GM12801 (cell line): ENCODE measurements at regions not wholly inside any gene's neighbourhood (a gene's known extent, or its start where the extent isn't known, plus 50 kb on each side); places are given as distances from the start of the nearest gene placed in this dataset.

Source experiments
- TF ChIP-seq, protein P1 (sequence below): IDR thresholded peaks from one replicate; pipeline ENCODE4 v1.5.1; 2011; ENCODE audit warnings: control low read depth; ENCODE audit not compliant: insufficient read length; ENCODE audit errors: extremely low read depth

DNA sequence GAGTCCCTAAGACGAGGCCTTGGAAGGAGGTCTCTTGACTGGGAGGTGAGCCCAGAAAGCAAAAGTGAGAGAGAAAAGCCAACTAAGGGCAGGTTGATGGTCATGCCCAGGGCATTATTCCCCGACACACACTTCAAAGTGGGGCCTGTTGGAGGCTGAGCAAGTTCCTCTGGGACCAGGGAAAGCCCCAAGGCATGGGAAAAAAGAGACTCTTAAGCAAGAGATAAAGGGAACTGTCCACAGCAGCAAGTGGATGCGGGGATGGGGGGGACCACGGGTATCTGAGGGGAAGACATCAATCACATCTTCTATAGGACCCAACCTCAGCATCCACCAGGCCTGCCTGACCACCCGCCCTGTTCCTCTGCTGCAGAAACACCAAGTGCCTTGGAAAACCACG, 119.9 kb upstream of the MAFB start:
- TF ChIP-seq, protein P1, sequence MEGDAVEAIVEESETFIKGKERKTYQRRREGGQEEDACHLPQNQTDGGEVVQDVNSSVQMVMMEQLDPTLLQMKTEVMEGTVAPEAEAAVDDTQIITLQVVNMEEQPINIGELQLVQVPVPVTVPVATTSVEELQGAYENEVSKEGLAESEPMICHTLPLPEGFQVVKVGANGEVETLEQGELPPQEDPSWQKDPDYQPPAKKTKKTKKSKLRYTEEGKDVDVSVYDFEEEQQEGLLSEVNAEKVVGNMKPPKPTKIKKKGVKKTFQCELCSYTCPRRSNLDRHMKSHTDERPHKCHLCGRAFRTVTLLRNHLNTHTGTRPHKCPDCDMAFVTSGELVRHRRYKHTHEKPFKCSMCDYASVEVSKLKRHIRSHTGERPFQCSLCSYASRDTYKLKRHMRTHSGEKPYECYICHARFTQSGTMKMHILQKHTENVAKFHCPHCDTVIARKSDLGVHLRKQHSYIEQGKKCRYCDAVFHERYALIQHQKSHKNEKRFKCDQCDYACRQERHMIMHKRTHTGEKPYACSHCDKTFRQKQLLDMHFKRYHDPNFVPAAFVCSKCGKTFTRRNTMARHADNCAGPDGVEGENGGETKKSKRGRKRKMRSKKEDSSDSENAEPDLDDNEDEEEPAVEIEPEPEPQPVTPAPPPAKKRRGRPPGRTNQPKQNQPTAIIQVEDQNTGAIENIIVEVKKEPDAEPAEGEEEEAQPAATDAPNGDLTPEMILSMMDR, result no peak

DNA sequence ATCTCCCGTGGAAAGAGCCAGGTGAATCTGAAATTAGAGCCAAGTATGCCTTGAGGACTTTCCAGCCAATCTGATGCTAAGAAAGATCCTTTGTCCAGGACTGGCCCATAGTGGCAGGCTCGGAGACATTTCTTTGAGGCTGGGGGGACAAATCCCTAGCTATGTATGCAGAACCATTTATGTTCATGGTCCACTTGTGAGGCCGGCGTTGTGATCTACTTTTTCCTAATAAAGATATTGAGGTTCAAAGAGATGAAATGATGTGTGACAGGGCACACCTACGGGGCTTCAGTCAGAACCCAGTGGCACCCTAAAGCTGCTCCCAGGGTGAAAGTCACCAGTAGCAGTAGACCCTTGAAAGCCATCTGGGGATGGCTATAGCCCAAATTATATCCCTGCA, 120.3 kb upstream of the MAFB start:
- TF ChIP-seq, protein P1, result no peak

DNA sequence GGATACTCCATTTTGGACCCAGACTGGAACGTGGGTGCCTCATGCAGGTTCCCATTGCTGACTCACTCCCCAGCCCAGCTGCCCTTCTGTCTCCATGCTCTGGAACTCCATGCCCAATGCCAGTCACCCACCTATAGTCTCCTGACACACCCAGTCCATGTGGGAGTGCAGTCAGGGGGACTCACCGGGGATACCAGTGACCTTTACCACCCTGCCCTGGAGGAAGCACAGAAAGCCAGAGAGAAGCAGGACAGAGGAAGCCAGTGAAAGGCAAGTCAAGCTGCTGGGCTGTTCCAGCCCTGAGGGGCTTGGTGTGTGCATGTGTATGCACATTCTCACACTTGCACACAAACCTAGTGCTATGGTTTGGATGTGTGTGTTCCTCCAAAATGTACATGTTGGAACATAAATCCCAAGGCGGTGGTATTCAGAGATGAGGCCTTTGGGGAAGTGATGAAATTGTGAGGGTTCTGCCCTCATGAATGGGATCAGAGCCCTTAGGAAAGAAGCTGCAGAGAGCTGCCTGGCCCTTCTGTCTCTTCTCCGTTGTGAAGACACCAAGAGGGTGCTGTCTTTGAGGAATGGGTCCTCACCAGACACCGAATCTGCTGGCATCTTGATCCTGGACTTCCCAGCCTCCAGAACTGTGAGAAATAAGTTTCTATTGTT, 121.4 kb upstream of the MAFB start:
- TF ChIP-seq, protein P1, result no peak

DNA sequence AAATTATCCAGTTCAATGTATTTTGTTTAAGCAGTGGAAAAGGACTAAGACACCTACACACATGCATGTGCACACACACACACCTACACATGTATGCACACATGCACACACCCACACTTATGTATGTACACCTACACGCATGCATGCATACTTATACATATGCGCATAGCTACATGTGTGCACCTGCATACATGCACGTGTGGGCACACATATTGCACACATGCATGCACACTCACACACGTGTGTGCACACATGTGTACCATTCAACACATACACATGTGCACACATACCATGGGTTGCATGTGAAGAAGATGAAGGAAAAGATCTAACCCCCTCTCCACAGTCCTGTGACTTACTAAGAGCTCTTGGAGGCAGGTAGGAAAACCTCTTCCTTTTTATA, 122.0 kb upstream of the MAFB start:
- TF ChIP-seq, protein P1, result no peak

DNA sequence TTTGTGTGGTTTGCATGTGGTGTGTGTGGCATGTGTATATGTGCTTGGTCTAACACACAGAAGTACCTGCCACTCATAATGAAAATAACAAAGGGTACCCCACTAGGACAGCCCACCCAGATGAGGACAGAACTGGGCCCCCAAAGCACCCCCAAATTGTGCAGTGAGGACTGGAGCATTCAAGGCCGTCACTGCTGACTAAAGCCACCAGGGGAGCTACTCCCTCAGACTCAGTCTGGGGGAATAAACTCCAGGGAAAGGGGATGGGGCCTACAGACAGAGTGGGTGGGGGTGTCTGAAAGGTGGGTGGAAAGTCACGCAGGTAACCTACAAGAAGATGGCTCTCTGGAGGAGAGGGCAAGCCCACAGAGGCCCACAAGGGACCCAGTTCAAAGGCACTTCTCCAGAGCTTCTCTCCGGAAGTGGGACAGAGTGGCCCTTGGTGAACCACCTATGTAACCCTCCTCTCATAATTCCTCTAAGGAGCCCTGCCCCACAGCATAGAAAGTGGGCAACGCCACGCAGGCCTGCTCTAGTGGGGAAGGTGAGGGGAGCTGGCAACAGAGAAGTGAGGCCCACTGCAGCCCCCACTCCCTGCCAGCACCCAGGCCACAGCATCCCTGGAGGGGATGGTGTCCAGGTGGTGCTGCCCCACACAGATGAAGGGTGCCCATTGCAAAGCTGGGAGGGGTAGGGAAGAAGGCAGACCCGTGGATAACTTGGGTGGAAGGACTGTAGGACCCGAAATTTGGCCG, 122.8 kb upstream of the MAFB start:
- TF ChIP-seq, protein P1, result no peak

DNA sequence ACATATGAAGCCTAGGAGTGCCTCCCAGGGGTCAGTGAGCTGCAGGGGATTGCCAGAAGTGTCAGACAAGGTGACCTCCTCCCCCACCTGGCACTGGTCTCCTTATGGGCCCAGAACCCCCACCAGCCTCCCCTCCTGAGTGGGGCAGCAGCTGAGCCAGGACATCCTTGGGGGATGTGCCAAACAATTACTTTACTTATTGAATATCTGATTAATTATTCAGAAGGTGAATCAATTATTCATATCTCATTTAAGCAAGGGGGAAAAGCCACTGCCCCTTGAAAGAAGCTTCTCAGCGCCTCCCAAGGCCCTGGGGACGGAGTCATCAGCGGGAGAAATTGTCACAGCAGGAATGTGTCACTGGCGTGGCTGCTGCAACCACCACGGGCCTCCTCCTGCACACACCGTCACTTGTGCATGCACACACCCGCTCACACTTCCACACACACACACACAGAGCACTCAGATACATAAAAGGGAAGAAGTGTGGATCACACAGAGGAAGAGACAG, 123.4 kb upstream of the MAFB start:
- TF ChIP-seq, protein P1, result no peak

DNA sequence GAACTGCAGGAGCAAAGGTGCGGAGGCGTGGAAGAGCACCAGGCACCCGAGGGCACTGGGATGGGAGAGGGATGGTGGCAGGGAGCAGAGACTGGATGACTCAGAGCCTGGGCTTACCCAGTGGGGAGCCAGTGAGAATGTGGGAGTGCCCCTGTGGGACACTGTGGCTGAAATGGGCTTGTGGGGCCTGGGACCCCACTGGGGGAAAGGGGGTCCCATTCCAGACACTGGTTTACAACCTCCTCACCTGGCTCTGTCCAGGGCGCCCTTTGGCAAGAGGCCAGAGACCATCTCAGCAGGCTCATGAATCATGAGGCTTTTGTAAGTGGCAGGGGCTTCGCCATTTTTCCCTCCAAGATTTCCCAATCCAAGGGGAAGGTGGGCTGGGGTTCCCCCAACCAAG, 124.0 kb upstream of the MAFB start:
- TF ChIP-seq, protein P1, result no peak
